ENCODE measurements at regions not wholly inside any gene's neighbourhood (a gene's known extent, or its start where the extent isn't known, plus 50 kb on each side); places are given as distances from the start of the nearest gene placed in this dataset.

DNA sequence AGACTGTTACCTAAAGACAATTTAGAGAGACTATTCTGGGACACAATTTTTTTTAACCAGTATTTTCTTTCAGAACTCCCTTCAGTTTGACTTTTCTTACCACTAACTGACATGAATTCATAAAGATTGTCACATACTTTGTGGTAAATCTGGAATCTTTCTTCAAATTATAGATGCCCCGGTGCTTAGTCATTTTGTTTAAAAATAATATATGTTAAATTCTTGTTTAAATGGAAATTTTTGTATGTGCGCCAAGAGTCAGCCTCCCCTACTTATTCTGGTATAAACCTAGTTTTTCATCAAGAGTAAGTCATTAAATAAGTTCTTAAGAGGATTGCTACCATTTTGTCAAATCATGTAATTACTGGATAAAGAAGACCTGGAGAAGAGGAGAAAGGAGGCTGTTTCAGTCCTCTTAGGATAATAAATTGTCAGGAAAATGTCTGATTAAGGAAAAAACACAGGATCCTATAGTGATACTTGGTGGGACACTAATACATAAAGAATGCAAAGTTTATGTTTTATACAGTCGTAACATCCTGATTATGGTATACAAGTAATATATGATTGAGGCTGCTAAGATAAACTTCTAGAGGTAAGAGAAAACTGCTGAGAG, 424.4 kb downstream of the PMP22 start:
- in situ Hi-C loops (cut with MboI; ENCODE audit: low sequenced_read_pairs in 4 of 4) (no loop called here), intact Hi-C loops (cut with DNase I; ENCODE audit: low total_unique reads) (no loop called here)

GRCh38 chr17:14838567-14838966, 426.6 kb downstream of the PMP22 start:
- in situ Hi-C loops (cut with MboI; ENCODE audit: low sequenced_read_pairs in 4 of 4): no loop called here
- no peak overlapping the region for H3K4me3 ChIP-seq
- H3K9me3 ChIP-seq: no peaks in the 10 kb centered on the region
- no peak for TF ChIP-seq POLR2A (IDR thresholded peaks at IDR 0.05)
- TF ChIP-seq, protein P1, sequence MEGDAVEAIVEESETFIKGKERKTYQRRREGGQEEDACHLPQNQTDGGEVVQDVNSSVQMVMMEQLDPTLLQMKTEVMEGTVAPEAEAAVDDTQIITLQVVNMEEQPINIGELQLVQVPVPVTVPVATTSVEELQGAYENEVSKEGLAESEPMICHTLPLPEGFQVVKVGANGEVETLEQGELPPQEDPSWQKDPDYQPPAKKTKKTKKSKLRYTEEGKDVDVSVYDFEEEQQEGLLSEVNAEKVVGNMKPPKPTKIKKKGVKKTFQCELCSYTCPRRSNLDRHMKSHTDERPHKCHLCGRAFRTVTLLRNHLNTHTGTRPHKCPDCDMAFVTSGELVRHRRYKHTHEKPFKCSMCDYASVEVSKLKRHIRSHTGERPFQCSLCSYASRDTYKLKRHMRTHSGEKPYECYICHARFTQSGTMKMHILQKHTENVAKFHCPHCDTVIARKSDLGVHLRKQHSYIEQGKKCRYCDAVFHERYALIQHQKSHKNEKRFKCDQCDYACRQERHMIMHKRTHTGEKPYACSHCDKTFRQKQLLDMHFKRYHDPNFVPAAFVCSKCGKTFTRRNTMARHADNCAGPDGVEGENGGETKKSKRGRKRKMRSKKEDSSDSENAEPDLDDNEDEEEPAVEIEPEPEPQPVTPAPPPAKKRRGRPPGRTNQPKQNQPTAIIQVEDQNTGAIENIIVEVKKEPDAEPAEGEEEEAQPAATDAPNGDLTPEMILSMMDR (IDR thresholded peaks at IDR 0.05 in 4 of 5, conservative IDR thresholded peaks at IDR 0.05 in 1 of 5): no peak
- H3K4me1 ChIP-seq: no peaks in the 10 kb centered on the region
- no peak for ATAC-seq
- intact Hi-C loops (cut with DNase I; ENCODE audit: low total_unique reads): no loop called here
- H3K27me3 ChIP-seq: no peaks in the 10 kb centered on the region
- no peaks in the 10 kb centered on the region for H3K36me3 ChIP-seq
- no peak for DNase-seq
- H3K27ac ChIP-seq: no peak overlapping the region

More for the DNA sequence above, 424.4 kb downstream of the PMP22 start:
- no peak for TF ChIP-seq POLR2A (IDR thresholded peaks at IDR 0.05)
- TF ChIP-seq, protein P1 (IDR thresholded peaks at IDR 0.05 in 4 of 5, conservative IDR thresholded peaks at IDR 0.05 in 1 of 5): no peak
- H3K4me1 ChIP-seq: no peaks in the 10 kb centered on the region
- no peak overlapping the region for H3K27ac ChIP-seq
- H3K4me3 ChIP-seq: no peak overlapping the region
- DNase-seq (no peak), ATAC-seq (no peak)
- H3K27me3 ChIP-seq: no peaks in the 10 kb centered on the region
- no peaks in the 10 kb centered on the region for H3K36me3 ChIP-seq
- H3K9me3 ChIP-seq: no peaks in the 10 kb centered on the region

GRCh38 chr17:14833201-14833785, 431.8 kb downstream of the PMP22 start:
- in situ Hi-C loops (cut with MboI; ENCODE audit: low sequenced_read_pairs in 4 of 4) (no loop called here), intact Hi-C loops (cut with DNase I; ENCODE audit: low total_unique reads) (no loop called here)
- Histone ChIP-seq H3K4me1 (no peaks in the 10 kb centered on the region), H3K9me3 (no peaks in the 10 kb centered on the region), H3K27ac (no peak overlapping the region), H3K27me3 (no peaks in the 10 kb centered on the region), H3K4me3 (no peak overlapping the region), H3K36me3 (no peaks in the 10 kb centered on the region)
- TF ChIP-seq, protein P1 (IDR thresholded peaks at IDR 0.05 in 4 of 5, conservative IDR thresholded peaks at IDR 0.05 in 1 of 5): no peak
- no peak for TF ChIP-seq POLR2A (IDR thresholded peaks at IDR 0.05)
- ATAC-seq (no peak), DNase-seq (no peak)

DNA sequence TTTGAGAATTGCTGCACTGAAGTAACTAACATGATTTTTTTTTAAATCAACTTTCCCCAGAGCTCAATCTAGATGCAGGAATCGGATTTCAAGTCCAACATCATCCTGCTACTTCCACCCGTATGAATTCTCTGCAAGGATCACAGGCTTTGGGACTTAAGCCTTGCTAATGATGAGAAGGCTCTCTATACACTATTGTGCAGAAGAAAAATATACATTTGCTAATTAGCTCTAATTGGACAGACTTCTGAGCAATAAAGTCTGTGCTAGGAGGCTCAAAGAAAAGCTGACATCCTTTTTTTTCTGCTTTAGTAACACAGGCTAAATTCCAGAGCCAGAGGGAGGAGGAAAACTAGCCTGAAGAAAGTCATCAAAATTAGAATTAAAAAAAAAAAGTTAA, 433.6 kb downstream of the PMP22 start:
- Histone ChIP-seq H3K27me3 (no peaks in the 10 kb centered on the region), H3K9me3 (no peaks in the 10 kb centered on the region), H3K27ac (no peak overlapping the region), H3K4me3 (no peak overlapping the region), H3K4me1 (no peaks in the 10 kb centered on the region), H3K36me3 (no peaks in the 10 kb centered on the region)
- TF ChIP-seq, protein P1 (IDR thresholded peaks at IDR 0.05 in 4 of 5, conservative IDR thresholded peaks at IDR 0.05 in 1 of 5): no peak
- TF ChIP-seq POLR2A (IDR thresholded peaks at IDR 0.05): no peak
- intact Hi-C loops (cut with DNase I; ENCODE audit: low total_unique reads) (no loop called here), in situ Hi-C loops (cut with MboI; ENCODE audit: low sequenced_read_pairs in 4 of 4) (no loop called here)
- DNase-seq (no peak), ATAC-seq (no peak)

Data from gastrocnemius medialis (tissue), 4 donors.